ENCODE measurements at regions not wholly inside any gene's neighbourhood (a gene's known extent, or its start where the extent isn't known, plus 50 kb on each side); places are given as distances from the start of the nearest gene placed in this dataset.

- no peak for DNase-seq
Observed at GRCh38 chr2:118309946-118310680, 221.8 kb downstream of the INSIG2 start.

- DNase-seq, result no peak
Observed at GRCh38 chr2:118309257-118309945, 221.1 kb downstream of the INSIG2 start.

- DNase-seq, result no peak
Observed at GRCh38 chr2:118307864-118308263, 219.6 kb downstream of the INSIG2 start.

- DNase-seq, result no peak
Observed at GRCh38 chr2:118301248-118301647, 213.0 kb downstream of the INSIG2 start.

GRCh38 chr2:118300832-118301231 is 212.6 kb downstream of the INSIG2 start:
- DNase-seq, result no peak

GRCh38 chr2:118296663-118297062 is 208.4 kb downstream of the INSIG2 start:
- no peak for DNase-seq

- no peak for DNase-seq
Observed at GRCh38 chr2:118295592-118296390, 207.5 kb downstream of the INSIG2 start.

GRCh38 chr2:118294063-118294462 is 205.8 kb downstream of the INSIG2 start:
- DNase-seq, result no peak

GRCh38 chr2:118292991-118293390 is 204.7 kb downstream of the INSIG2 start:
- no peak for DNase-seq

GRCh38 chr2:118291251-118291880 is 203.1 kb downstream of the INSIG2 start:
- no peak for DNase-seq

GRCh38 chr2:118290411-118291250 is 202.4 kb downstream of the INSIG2 start:
- DNase-seq, result no peak

GRCh38 chr2:118279005-118279404 is 190.7 kb downstream of the INSIG2 start:
- DNase-seq, result no peak

- no peak for DNase-seq
Observed at GRCh38 chr2:118278046-118278445, 189.8 kb downstream of the INSIG2 start.

- no peak for DNase-seq
Observed at GRCh38 chr2:118274841-118275510, 186.7 kb downstream of the INSIG2 start.

GRCh38 chr2:118272391-118272790 is 184.1 kb downstream of the INSIG2 start:
- DNase-seq, result no peak

- no peak for DNase-seq
Observed at GRCh38 chr2:118269408-118270051, 181.3 kb downstream of the INSIG2 start.

GRCh38 chr2:118268268-118268667 is 180.0 kb downstream of the INSIG2 start:
- DNase-seq, result no peak

- DNase-seq, result no peak
Observed at GRCh38 chr2:118265873-118266455, 177.7 kb downstream of the INSIG2 start.

GRCh38 chr2:118264232-118264990 is 176.1 kb downstream of the INSIG2 start:
- no peak for DNase-seq

- no peak for DNase-seq
Observed at GRCh38 chr2:118257696-118258095, 169.4 kb downstream of the INSIG2 start.

Measured in NCI-H187 (cell line).